Panc1 (cell line): ENCODE measurements at regions not wholly inside any gene's neighbourhood (a gene's known extent, or its start where the extent isn't known, plus 50 kb on each side); places are given as distances from the start of the nearest gene placed in this dataset.

Source experiments
- ATAC-seq: fragments of 200-7000 bp; cut with Tn5 transposase; 2 replicates; pipeline ENCODE4 v1.9.1; 2020; ENCODE audit warnings: mild to moderate bottlenecking, moderate library complexity
- BruUV-seq: library from RNA; stranded (reverse); fragments of 400-500 nt; replicated peaks from 2 replicates; lab custom pipeline; 2021; lab: Mats Ljungman, UMichigan
- CTCF ChIA-PET: fragments of 300-600 bp; sonication (Branson Sonifier 250); formaldehyde crosslinking; loops from one replicate; lab custom pipeline; 2022; ENCODE audit warnings: antibody characterized with exemption; lab: Charles Lee
- POLR2A ChIA-PET: fragments of 300-600 bp; sonication (Branson Sonifier 250); formaldehyde crosslinking; loops from one replicate; lab custom pipeline; 2022; ENCODE audit warnings: antibody characterized with exemption; lab: Charles Lee
- DNase-seq: peaks from one replicate; pipeline ENCODE4 v3.0.0-alpha.2; 2010; ENCODE audit warnings: low read depth, low spot score
- H3K27ac ChIP-seq: 2 replicates; pipeline ENCODE4 v1.5.1; 2011; ENCODE audit warnings: mild to moderate bottlenecking, low read length, inconsistent platforms
- H3K27me3 ChIP-seq: fragments of 200-500 bp; sonication (Bioruptor generic); 2 replicates; pipeline ENCODE4 v1.6.0; 2014; ENCODE audit warnings: low read length, inconsistent platforms; ENCODE audit not compliant: control insufficient read depth, insufficient read depth
- H3K36me3 ChIP-seq: fragments of 200-500 bp; sonication (Bioruptor generic); 2 replicates; pipeline ENCODE4 v1.5.1; 2014; ENCODE audit warnings: inconsistent platforms, mild to moderate bottlenecking, low read length, moderate library complexity; ENCODE audit not compliant: control insufficient read depth, insufficient read depth
- H3K4me1 ChIP-seq: 2 replicates; pipeline ENCODE4 v1.5.1; 2011; ENCODE audit warnings: inconsistent platforms, mild to moderate bottlenecking, low read length, moderate library complexity; ENCODE audit not compliant: control insufficient read depth, insufficient read depth
- H3K4me3 ChIP-seq, 2 experiments: 2 replicates each; pipeline ENCODE4 v1.5.1; 2011 to 2012; ENCODE audit warnings: low read depth in 2 of 2, low read length in 2 of 2, mild to moderate bottlenecking in 2 of 2, inconsistent platforms in 1 of 2, moderate library complexity in 1 of 2
- H3K9me3 ChIP-seq: fragments of 200-500 bp; sonication (Bioruptor generic); 2 replicates; pipeline ENCODE4 v1.5.1; 2014; ENCODE audit warnings: low read depth, mild to moderate bottlenecking, inconsistent platforms, low read length, moderate library complexity; ENCODE audit not compliant: control insufficient read depth, insufficient read depth
- CTCF ChIP-seq: fragments of 450-650 bp; IDR thresholded peaks from 2 replicates; pipeline ENCODE4 v1.5.1; 2017; ENCODE audit warnings: mild to moderate bottlenecking
- POLR2AphosphoS5 ChIP-seq: IDR thresholded peaks from 2 replicates; pipeline ENCODE4 v1.6.1; 2012; ENCODE audit warnings: mild to moderate bottlenecking, low read depth, low read length, moderate library complexity
- REST ChIP-seq, 2 experiments: IDR thresholded peaks; 2 replicates each; pipeline ENCODE4 v1.6.1; 2011 to 2012; ENCODE audit warnings: low read depth in 2 of 2, control low read depth in 1 of 2, low read length in 1 of 2, mild to moderate bottlenecking in 1 of 2, moderate library complexity in 1 of 2; ENCODE audit not compliant: insufficient read depth in 1 of 2
- SIN3A ChIP-seq: IDR thresholded peaks from 2 replicates; pipeline ENCODE4 v1.6.1; 2012; ENCODE audit warnings: low read depth, mild to moderate bottlenecking, low read length, moderate library complexity, borderline replicate concordance; ENCODE audit not compliant: insufficient read depth
- TCF7L2 ChIP-seq: IDR thresholded peaks from 2 replicates; pipeline ENCODE4 v1.6.1; 2011; ENCODE audit warnings: mild to moderate bottlenecking, low read depth, low read length, inconsistent platforms
- in situ Hi-C: cut with HindIII; loops from 2 replicates; pipeline ENCODE4 v1.10.0; 2016; ENCODE audit warnings: low sequenced_read_pairs, low pct_unique_long_range_greater_than_20kb
- intact Hi-C: fragments of 100-400 bp; cut with micrococcal nuclease; formaldehyde crosslinking; loops from one replicate; pipeline ENCODE4 v1.10.0; 2022; ENCODE audit not compliant: unreplicated experiment

- Histone ChIP-seq H3K27me3 (no peaks in the 10 kb centered on the region), H3K36me3 (no peaks in the 10 kb centered on the region), H3K4me1 (no peaks in the 10 kb centered on the region), H3K9me3 (no peaks in the 10 kb centered on the region), H3K27ac (no peak overlapping the region), H3K4me3 (no peak overlapping the region)
- no TSS peak for BruUV-seq
- ChIA-PET CTCF (no interaction called here), POLR2A (no interaction called here)
- intact Hi-C loops (no loop called here), in situ Hi-C loops (no loop called here)
- ATAC-seq (no peak), DNase-seq (no peak)
- no peak for TF ChIP-seq REST (IDR thresholded peaks at IDR 0.05; ENCODE audit: insufficient read depth in 1 of 2, low read depth in 2 of 2, low read length in 1 of 2)
- no peak for TF ChIP-seq CTCF
- TF ChIP-seq TCF7L2 = no peak
- TF ChIP-seq POLR2AphosphoS5 = no peak
- TF ChIP-seq SIN3A = no peak
Observed at GRCh38 chr1:112244131-112244530, 151.9 kb upstream of the CTTNBP2NL start.

GRCh38 chr1:112245114-112245513 is 150.9 kb upstream of the CTTNBP2NL start:
- TF ChIP-seq CTCF (no peak), SIN3A (no peak), POLR2AphosphoS5 (no peak), REST (IDR thresholded peaks at IDR 0.05; ENCODE audit: insufficient read depth in 1 of 2, low read depth in 2 of 2, low read length in 1 of 2) (no peak), TCF7L2 (no peak)
- Histone ChIP-seq H3K4me1 (no peaks in the 10 kb centered on the region), H3K27me3 (no peaks in the 10 kb centered on the region), H3K9me3 (no peaks in the 10 kb centered on the region), H3K36me3 (no peaks in the 10 kb centered on the region), H3K27ac (no peak overlapping the region), H3K4me3 (no peak overlapping the region)
- DNase-seq (no peak), ATAC-seq (no peak)
- POLR2A ChIA-PET = no interaction called here
- BruUV-seq = no TSS peak
- in situ Hi-C loops (no loop called here), intact Hi-C loops (no loop called here)
- CTCF ChIA-PET = no interaction called here
